Neural progenitor cell (in vitro differentiated cells): ENCODE measurements at regions not wholly inside any gene's neighbourhood (a gene's known extent, or its start where the extent isn't known, plus 50 kb on each side); places are given as distances from the start of the nearest gene placed in this dataset.

Experiments
- EZH2 ChIP-seq: fragments of 200-600 bp; sonication (generic); IDR thresholded peaks from 2 replicates; pipeline ENCODE4 v1.6.1; 2017; ENCODE audit warnings: antibody characterized with exemption, mild to moderate bottlenecking, moderate library complexity
- EZH2phosphoT487 ChIP-seq: fragments of 200-600 bp; sonication (generic); IDR thresholded peaks from 2 replicates; pipeline ENCODE4 v1.6.1; 2017; ENCODE audit warnings: antibody characterized with exemption
- TF ChIP-seq, protein P1 (sequence below): fragments of 200-600 bp; sonication (generic); IDR thresholded peaks from 2 replicates; pipeline ENCODE4 v1.5.1; 2017; ENCODE audit warnings: antibody characterized with exemption, mild to moderate bottlenecking

DNA sequence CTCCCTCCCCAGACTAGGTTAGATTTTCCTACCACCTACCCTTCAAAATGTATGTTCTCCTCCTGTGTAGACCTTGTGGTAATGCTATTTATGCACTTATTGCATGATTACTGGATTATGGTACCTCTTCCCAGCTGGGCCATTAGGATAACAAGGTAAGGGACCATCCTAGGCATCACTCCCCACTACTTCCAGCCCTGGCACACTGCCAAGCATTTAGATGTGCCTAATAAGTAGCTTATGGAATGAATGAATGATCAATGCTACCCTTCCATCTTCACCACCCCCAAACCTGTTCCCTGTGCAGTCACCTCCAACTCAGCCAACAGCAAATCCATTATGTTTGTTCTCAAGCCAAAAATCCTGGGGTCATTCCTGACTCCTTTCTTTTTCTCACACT lies 93.4 kb downstream of the C1QL2 start:
- TF ChIP-seq, protein P1, sequence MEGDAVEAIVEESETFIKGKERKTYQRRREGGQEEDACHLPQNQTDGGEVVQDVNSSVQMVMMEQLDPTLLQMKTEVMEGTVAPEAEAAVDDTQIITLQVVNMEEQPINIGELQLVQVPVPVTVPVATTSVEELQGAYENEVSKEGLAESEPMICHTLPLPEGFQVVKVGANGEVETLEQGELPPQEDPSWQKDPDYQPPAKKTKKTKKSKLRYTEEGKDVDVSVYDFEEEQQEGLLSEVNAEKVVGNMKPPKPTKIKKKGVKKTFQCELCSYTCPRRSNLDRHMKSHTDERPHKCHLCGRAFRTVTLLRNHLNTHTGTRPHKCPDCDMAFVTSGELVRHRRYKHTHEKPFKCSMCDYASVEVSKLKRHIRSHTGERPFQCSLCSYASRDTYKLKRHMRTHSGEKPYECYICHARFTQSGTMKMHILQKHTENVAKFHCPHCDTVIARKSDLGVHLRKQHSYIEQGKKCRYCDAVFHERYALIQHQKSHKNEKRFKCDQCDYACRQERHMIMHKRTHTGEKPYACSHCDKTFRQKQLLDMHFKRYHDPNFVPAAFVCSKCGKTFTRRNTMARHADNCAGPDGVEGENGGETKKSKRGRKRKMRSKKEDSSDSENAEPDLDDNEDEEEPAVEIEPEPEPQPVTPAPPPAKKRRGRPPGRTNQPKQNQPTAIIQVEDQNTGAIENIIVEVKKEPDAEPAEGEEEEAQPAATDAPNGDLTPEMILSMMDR = no peak
- TF ChIP-seq EZH2 = no peak
- TF ChIP-seq EZH2phosphoT487 = no peak
